DND-41 (cell line): ENCODE measurements at regions not wholly inside any gene's neighbourhood (a gene's known extent, or its start where the extent isn't known, plus 50 kb on each side); places are given as distances from the start of the nearest gene placed in this dataset.

Source experiments
- ATAC-seq: fragments of 200-7000 bp; cut with Tn5 transposase; 3 replicates; pipeline ENCODE4 v1.9.1; 2021; ENCODE audit warnings: low read depth; ENCODE audit not compliant: insufficient read depth
- DNase-seq: peaks from one replicate; pipeline ENCODE4 v3.0.0-alpha.2; 2020
- H2AFZ ChIP-seq: 2 replicates; pipeline ENCODE4 v1.6.0; 2012; ENCODE audit warnings: low read depth, low read length
- H3K27ac ChIP-seq: 2 replicates; pipeline ENCODE4 v1.5.1; 2012; ENCODE audit warnings: low read length, inconsistent platforms
- H3K27me3 ChIP-seq: fragments of 200-600 bp; sonication (generic); 2 replicates; pipeline ENCODE4 v1.6.0; 2012; ENCODE audit warnings: low read length, mild to moderate bottlenecking, inconsistent platforms; ENCODE audit not compliant: insufficient read depth, poor library complexity
- H3K36me3 ChIP-seq: 2 replicates; pipeline ENCODE4 v1.5.1; 2012; ENCODE audit warnings: low read length, inconsistent platforms; ENCODE audit not compliant: insufficient read depth
- H3K4me1 ChIP-seq: 2 replicates; pipeline ENCODE4 v1.5.1; 2012; ENCODE audit warnings: mild to moderate bottlenecking, low read length; ENCODE audit not compliant: insufficient read depth
- H3K4me2 ChIP-seq: 2 replicates; pipeline ENCODE4 v1.6.0; 2012; ENCODE audit warnings: mild to moderate bottlenecking, moderate library complexity, low read length, inconsistent platforms; ENCODE audit not compliant: insufficient read depth
- H3K4me3 ChIP-seq, 2 experiments: fragments of 200-600 bp in 1 of 2; shearing (Covaris generic) in 1 of 2; 2 replicates each; pipeline ENCODE4 v1.5.1; 2012 to 2016; ENCODE audit warnings: inconsistent platforms in 2 of 2, low read length in 2 of 2, mild to moderate bottlenecking in 2 of 2, low read depth in 1 of 2, moderate library complexity in 1 of 2
- H3K79me2 ChIP-seq: 2 replicates; pipeline ENCODE4 v1.6.0; 2012; ENCODE audit warnings: low read length, inconsistent platforms; ENCODE audit not compliant: insufficient read depth
- H3K9ac ChIP-seq: 2 replicates; pipeline ENCODE4 v1.6.0; 2012; ENCODE audit warnings: low read depth, mild to moderate bottlenecking, inconsistent platforms, low read length, moderate library complexity
- H3K9me3 ChIP-seq: 2 replicates; pipeline ENCODE4 v1.5.1; 2012; ENCODE audit warnings: low read length, moderate library complexity, mild to moderate bottlenecking, inconsistent platforms; ENCODE audit not compliant: insufficient read depth, severe bottlenecking
- H4K20me1 ChIP-seq: 2 replicates; pipeline ENCODE4 v1.6.0; 2012; ENCODE audit warnings: low read length; ENCODE audit not compliant: insufficient read depth
- EZH2 ChIP-seq: IDR thresholded peaks from 3 replicates; pipeline ENCODE4 v1.6.1; 2012; ENCODE audit warnings: borderline replicate concordance, low read depth, mild to moderate bottlenecking, moderate library complexity, low read length, inconsistent platforms; ENCODE audit not compliant: severe bottlenecking
- TF ChIP-seq, protein P1 (sequence below): IDR thresholded peaks from 2 replicates; pipeline ENCODE4 v1.5.1; 2012; ENCODE audit warnings: borderline replicate concordance, low read length, moderate library complexity, mild to moderate bottlenecking; ENCODE audit not compliant: poor library complexity, severe bottlenecking; ENCODE audit errors: extremely low read depth

DNA sequence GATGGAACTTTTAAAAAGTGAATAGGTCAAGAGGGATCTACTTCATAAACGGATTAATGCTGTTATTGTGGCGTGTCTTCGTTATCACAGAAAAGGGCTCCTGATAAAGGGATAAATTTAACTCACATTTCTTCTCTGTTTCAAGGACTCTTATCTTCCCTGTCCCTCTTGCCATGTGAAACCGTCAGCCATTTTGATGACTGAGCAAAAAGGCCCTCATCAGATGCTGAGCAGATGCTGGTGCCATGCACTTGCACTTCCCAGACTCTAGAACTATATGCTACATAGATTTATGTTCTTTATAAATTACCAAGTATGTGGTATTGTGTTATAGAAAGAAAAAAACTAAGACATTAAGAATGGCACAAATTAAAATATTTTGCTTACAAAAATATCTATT, 1011.8 kb upstream of the GBE1 start:
- no peak for ATAC-seq
- Histone ChIP-seq H3K4me1 (no peaks in the 10 kb centered on the region), H3K79me2 (no peaks in the 10 kb centered on the region), H3K36me3 (no peaks in the 10 kb centered on the region), H4K20me1 (no peaks in the 10 kb centered on the region), H3K4me3 (no peak overlapping the region), H2AFZ (no peak overlapping the region), H3K27ac (no peak overlapping the region), H3K27me3 (no peaks in the 10 kb centered on the region), H3K4me2 (no peak overlapping the region), H3K9me3 (peaks cover 4% of the 10 kb centered on the region), H3K9ac (no peak overlapping the region)
- DNase-seq = no peak
- TF ChIP-seq, protein P1, sequence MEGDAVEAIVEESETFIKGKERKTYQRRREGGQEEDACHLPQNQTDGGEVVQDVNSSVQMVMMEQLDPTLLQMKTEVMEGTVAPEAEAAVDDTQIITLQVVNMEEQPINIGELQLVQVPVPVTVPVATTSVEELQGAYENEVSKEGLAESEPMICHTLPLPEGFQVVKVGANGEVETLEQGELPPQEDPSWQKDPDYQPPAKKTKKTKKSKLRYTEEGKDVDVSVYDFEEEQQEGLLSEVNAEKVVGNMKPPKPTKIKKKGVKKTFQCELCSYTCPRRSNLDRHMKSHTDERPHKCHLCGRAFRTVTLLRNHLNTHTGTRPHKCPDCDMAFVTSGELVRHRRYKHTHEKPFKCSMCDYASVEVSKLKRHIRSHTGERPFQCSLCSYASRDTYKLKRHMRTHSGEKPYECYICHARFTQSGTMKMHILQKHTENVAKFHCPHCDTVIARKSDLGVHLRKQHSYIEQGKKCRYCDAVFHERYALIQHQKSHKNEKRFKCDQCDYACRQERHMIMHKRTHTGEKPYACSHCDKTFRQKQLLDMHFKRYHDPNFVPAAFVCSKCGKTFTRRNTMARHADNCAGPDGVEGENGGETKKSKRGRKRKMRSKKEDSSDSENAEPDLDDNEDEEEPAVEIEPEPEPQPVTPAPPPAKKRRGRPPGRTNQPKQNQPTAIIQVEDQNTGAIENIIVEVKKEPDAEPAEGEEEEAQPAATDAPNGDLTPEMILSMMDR = no peak
- no peak for TF ChIP-seq EZH2

DNA sequence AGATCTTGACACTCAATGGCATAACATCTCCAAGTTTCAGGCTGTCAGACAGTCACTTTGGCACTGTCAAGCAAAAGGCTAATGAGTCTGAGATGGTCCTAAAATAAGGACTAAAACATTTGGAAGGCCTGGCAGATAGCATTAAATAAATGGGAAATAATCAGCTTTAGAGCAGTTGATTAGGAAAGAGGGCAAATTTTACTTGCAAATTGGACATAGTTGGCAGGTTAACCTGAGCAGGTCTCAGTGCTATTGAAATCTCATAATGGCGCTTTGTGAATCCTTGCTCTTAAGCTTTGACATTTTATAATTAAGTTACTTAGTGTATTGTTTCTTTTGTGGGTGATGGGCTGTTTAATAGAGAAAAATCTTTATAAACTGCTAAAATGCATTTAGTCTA, 1003.1 kb upstream of the GBE1 start:
- H2AFZ ChIP-seq = no peak overlapping the region
- no peaks in the 10 kb centered on the region for H3K36me3 ChIP-seq
- no peak for ATAC-seq
- peaks cover 3% of the 10 kb centered on the region for H3K9me3 ChIP-seq
- no peak overlapping the region for H3K4me2 ChIP-seq
- H4K20me1 ChIP-seq = no peaks in the 10 kb centered on the region
- no peaks in the 10 kb centered on the region for H3K27me3 ChIP-seq
- H3K9ac ChIP-seq = no peak overlapping the region
- H3K4me1 ChIP-seq = no peaks in the 10 kb centered on the region
- H3K4me3 ChIP-seq = no peak overlapping the region
- no peak overlapping the region for H3K27ac ChIP-seq
- no peak for DNase-seq
- TF ChIP-seq, protein P1 = no peak
- TF ChIP-seq EZH2 = no peak
- H3K79me2 ChIP-seq = no peaks in the 10 kb centered on the region

DNA sequence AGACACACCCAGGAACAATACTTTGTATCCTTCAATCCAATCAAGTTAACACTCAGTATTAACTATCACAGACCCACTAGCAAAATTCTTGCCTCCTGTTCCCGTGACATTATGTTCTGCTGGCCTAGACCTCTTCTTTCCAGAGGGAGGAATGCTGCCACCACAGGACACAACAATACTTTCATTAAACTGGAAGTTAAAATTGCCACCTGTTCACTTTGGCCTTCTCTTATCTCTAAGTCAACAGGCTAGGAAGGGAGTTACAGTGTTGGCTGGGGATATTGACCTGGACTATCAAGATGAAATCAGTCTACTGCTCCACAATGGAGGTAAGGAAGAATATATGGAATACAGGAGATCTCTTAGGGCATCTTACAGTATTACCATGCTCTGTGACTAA, 1000.4 kb upstream of the GBE1 start:
- DNase-seq (no peak), ATAC-seq (no peak)
- Histone ChIP-seq H3K36me3 (no peaks in the 10 kb centered on the region), H3K27ac (no peak overlapping the region), H3K79me2 (no peaks in the 10 kb centered on the region), H4K20me1 (no peaks in the 10 kb centered on the region), H2AFZ (no peak overlapping the region), H3K4me2 (no peak overlapping the region), H3K4me3 (no peak overlapping the region), H3K9ac (no peak overlapping the region), H3K9me3 (peaks cover 3% of the 10 kb centered on the region), H3K4me1 (no peaks in the 10 kb centered on the region), H3K27me3 (no peaks in the 10 kb centered on the region)
- TF ChIP-seq EZH2 = no peak
- TF ChIP-seq, protein P1 = no peak

DNA sequence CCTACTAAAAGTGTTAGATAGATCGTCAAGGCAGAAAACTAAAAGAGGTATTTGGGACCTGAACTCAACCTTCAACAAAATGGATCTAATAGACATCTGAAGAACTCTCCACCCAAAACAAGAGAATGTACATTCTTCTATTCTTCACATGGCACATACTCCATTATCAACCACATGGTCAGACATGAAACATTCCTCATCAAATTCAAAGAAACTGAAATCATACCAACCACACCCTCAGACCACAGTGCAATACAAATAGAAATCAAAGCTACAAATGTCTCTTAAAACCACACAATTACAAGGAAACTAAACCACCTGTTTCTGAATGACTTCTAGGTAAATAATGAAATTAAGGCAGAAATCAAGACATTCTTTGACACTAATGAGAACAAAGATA, 984.1 kb upstream of the GBE1 start:
- Histone ChIP-seq H3K9ac (no peak overlapping the region), H3K4me2 (no peak overlapping the region), H4K20me1 (no peaks in the 10 kb centered on the region), H2AFZ (no peak overlapping the region), H3K79me2 (no peaks in the 10 kb centered on the region), H3K27ac (no peak overlapping the region), H3K27me3 (no peaks in the 10 kb centered on the region), H3K4me1 (peaks cover 14% of the 10 kb centered on the region), H3K4me3 (no peak overlapping the region), H3K9me3 (no peaks in the 10 kb centered on the region), H3K36me3 (no peaks in the 10 kb centered on the region)
- TF ChIP-seq EZH2 = no peak
- TF ChIP-seq, protein P1 = no peak
- DNase-seq (no peak), ATAC-seq (peak; percentile 93)
